ENCODE measurements at regions not wholly inside any gene's neighbourhood (a gene's known extent, or its start where the extent isn't known, plus 50 kb on each side); places are given as distances from the start of the nearest gene placed in this dataset.

DNA sequence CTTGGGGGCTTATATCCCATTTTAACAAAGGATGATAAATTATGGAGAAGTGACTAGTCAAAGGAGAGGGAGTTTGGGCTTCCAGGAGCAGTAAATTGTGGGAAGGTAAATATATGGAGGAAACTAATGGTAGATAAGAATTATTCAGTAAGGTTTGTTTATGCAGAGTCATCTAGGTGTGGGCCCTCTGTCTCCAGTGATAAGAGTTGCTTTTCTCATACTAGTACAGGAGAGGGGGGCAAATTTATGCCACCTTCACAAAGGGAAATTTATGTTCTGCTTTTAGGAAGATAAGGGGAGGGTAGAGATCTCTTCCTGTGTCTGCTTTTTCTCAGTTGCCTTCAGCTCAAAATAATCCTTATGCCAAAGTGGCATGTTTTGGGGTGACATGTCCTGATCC lies 383.7 kb upstream of the PPP2R3A start (continued):
- no peak for TF ChIP-seq SMAD2 (IDR thresholded peaks at IDR 0.05; ENCODE audit: low read depth, low read length)
- no peak for TF ChIP-seq NEUROD1 (IDR thresholded peaks at IDR 0.05; ENCODE audit: borderline replicate concordance, low read depth, low read length, partially characterized antibody)
- TF ChIP-seq, protein P1, sequence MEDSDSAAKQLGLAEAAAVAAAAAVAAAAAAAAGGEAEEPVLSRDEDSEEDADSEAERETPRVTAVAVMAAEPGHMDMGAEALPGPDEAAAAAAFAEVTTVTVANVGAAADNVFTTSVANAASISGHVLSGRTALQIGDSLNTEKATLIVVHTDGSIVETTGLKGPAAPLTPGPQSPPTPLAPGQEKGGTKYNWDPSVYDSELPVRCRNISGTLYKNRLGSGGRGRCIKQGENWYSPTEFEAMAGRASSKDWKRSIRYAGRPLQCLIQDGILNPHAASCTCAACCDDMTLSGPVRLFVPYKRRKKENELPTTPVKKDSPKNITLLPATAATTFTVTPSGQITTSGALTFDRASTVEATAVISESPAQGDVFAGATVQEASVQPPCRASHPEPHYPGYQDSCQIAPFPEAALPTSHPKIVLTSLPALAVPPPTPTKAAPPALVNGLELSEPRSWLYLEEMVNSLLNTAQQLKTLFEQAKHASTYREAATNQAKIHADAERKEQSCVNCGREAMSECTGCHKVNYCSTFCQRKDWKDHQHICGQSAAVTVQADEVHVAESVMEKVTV (CRISPR knock-in tag; IDR thresholded peaks at IDR 0.05): no peak
- TF ChIP-seq ZNF551 (CRISPR knock-in tag; IDR thresholded peaks at IDR 0.05): no peak
- TF ChIP-seq, protein P2, sequence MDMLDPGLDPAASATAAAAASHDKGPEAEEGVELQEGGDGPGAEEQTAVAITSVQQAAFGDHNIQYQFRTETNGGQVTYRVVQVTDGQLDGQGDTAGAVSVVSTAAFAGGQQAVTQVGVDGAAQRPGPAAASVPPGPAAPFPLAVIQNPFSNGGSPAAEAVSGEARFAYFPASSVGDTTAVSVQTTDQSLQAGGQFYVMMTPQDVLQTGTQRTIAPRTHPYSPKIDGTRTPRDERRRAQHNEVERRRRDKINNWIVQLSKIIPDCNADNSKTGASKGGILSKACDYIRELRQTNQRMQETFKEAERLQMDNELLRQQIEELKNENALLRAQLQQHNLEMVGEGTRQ (CRISPR knock-in tag; IDR thresholded peaks at IDR 0.05): no peak
- TF ChIP-seq NONO (IDR thresholded peaks at IDR 0.05; ENCODE audit: low read depth in 2 of 2, low read length in 1 of 2): no peak
- TF ChIP-seq DLX4 (CRISPR knock-in tag; IDR thresholded peaks at IDR 0.05): no peak
- no peak for TF ChIP-seq TGIF2 (CRISPR knock-in tag; IDR thresholded peaks at IDR 0.05)
- TF ChIP-seq HNRNPH1 (optimal IDR thresholded peaks at IDR 0.05; ENCODE audit: low read depth, low read length): no peak
- TF ChIP-seq MITF (IDR thresholded peaks at IDR 0.05): no peak
- no peak for TF ChIP-seq ZNF644 (tag; IDR thresholded peaks at IDR 0.05; ENCODE audit: low read depth)
- no peak for TF ChIP-seq SP1 (CRISPR knock-in tag; IDR thresholded peaks at IDR 0.05)
- no peak for TF ChIP-seq POLR2A (conservative IDR thresholded peaks at IDR 0.05)
- no peak for TF ChIP-seq PRPF4 (IDR thresholded peaks at IDR 0.05; ENCODE audit: insufficient read depth, low read depth, low read length, poor library complexity, severe bottlenecking)
- TF ChIP-seq CHD2 (IDR thresholded peaks at IDR 0.05; ENCODE audit: low read depth, low read length): no peak
- no peak for TF ChIP-seq SIN3A (IDR thresholded peaks at IDR 0.05; ENCODE audit: borderline replicate concordance in 2 of 2, control insufficient read depth in 1 of 2, low read depth in 2 of 2, low read length in 2 of 2)
- TF ChIP-seq CTCFL (IDR thresholded peaks at IDR 0.05; ENCODE audit: borderline replicate concordance, insufficient read depth, low read depth, low read length, poor library complexity, severe bottlenecking): no peak
- no peak for TF ChIP-seq MLLT1 (IDR thresholded peaks at IDR 0.05)
- TF ChIP-seq, protein P3, sequence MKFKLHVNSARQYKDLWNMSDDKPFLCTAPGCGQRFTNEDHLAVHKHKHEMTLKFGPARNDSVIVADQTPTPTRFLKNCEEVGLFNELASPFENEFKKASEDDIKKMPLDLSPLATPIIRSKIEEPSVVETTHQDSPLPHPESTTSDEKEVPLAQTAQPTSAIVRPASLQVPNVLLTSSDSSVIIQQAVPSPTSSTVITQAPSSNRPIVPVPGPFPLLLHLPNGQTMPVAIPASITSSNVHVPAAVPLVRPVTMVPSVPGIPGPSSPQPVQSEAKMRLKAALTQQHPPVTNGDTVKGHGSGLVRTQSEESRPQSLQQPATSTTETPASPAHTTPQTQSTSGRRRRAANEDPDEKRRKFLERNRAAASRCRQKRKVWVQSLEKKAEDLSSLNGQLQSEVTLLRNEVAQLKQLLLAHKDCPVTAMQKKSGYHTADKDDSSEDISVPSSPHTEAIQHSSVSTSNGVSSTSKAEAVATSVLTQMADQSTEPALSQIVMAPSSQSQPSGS (CRISPR knock-in tag; IDR thresholded peaks at IDR 0.05): no peak

All from K562 (cell line).